Epithelial cell of esophagus (primary cell): ENCODE measurements at regions not wholly inside any gene's neighbourhood (a gene's known extent, or its start where the extent isn't known, plus 50 kb on each side); places are given as distances from the start of the nearest gene placed in this dataset.

Source experiments
- DNase-seq: peaks from one replicate; pipeline ENCODE4 v3.0.0; 2010; ENCODE audit warnings: low read depth
- H3K4me3 ChIP-seq: 2 replicates; pipeline ENCODE4 v1.5.1; 2011; ENCODE audit warnings: mild to moderate bottlenecking, low read length, control low read depth
- CTCF ChIP-seq: IDR thresholded peaks from 2 replicates; pipeline ENCODE4 v1.5.1; 2011; ENCODE audit warnings: low read depth, mild to moderate bottlenecking, low read length, control low read depth, inconsistent platforms; ENCODE audit not compliant: insufficient read depth; ENCODE audit errors: missing control alignments

- no peak for TF ChIP-seq CTCF
- no peak overlapping the region for H3K4me3 ChIP-seq
- no peak for DNase-seq
Observed at GRCh38 chr18:79579807-79580497, 99.7 kb upstream of the CTDP1 start.

- no peak overlapping the region for H3K4me3 ChIP-seq
- TF ChIP-seq CTCF: no peak
- DNase-seq: no peak
Observed at GRCh38 chr18:79580498-79581171, 99.0 kb upstream of the CTDP1 start.

GRCh38 chr18:79581406-79581805, 98.2 kb upstream of the CTDP1 start:
- no peak for DNase-seq
- H3K4me3 ChIP-seq: no peak overlapping the region
- no peak for TF ChIP-seq CTCF

GRCh38 chr18:79581911-79582310, 97.7 kb upstream of the CTDP1 start:
- no peak for TF ChIP-seq CTCF
- H3K4me3 ChIP-seq: no peak overlapping the region
- DNase-seq: no peak

DNA sequence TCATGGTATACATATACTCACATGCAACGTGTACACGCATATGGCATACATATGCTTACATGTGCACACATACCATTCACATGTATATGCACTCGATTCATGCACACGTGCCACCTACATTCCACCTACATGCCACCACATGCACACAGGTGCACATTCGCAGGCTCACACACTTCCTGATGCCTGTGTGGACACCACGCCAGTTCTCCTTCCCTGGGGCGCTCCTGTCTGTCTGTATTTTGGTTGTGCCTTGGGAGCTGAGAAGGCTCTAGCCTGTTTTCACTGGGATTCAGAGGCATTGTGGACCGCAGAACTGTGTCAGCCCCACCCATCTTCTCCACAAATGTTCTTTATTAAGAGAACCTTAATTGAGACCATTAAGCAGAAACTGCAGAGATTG, 96.6 kb upstream of the CTDP1 start:
- H3K4me3 ChIP-seq: no peak overlapping the region
- DNase-seq: no peak
- TF ChIP-seq CTCF: no peak

- H3K4me3 ChIP-seq: no peak overlapping the region
- DNase-seq: no peak
- no peak for TF ChIP-seq CTCF
Observed at GRCh38 chr18:79583426-79583825, 96.2 kb upstream of the CTDP1 start.

GRCh38 chr18:79583984-79584401, 95.6 kb upstream of the CTDP1 start:
- DNase-seq: no peak
- no peak overlapping the region for H3K4me3 ChIP-seq
- TF ChIP-seq CTCF: no peak
